ENCODE measurements at regions not wholly inside any gene's neighbourhood (a gene's known extent, or its start where the extent isn't known, plus 50 kb on each side); places are given as distances from the start of the nearest gene placed in this dataset.

- TF ChIP-seq CTCF (IDR thresholded peaks at IDR 0.05) (no peak), POLR2AphosphoS5 (IDR thresholded peaks at IDR 0.05) (no peak)
Observed at GRCh38 chr4:106503116-106504050, 134.8 kb upstream of the GIMD1 start.

Measured in upper lobe of left lung (tissue), 4 donors.